ENCODE measurements at regions not wholly inside any gene's neighbourhood (a gene's known extent, or its start where the extent isn't known, plus 50 kb on each side); places are given as distances from the start of the nearest gene placed in this dataset.
"Not testable (repeated sequence)": the region's sequence is repeated elsewhere in the genome, so short reads cannot be mapped to it uniquely, and the experiment has no call there.

- H3K4me1 ChIP-seq (ENCODE audit: control insufficient read depth, insufficient read depth, low read length); H3K4me3 ChIP-seq (ENCODE audit: low read length); H3K36me3 ChIP-seq (ENCODE audit: control insufficient read depth, insufficient read depth, low read length, severe bottlenecking); H3K9me3 ChIP-seq (ENCODE audit: control insufficient read depth, low read length); DNase-seq (ENCODE audit: low read depth); H3K27me3 ChIP-seq (replicated peaks; ENCODE audit: control insufficient read depth, insufficient read depth, low read length); H3K9ac ChIP-seq (ENCODE audit: low read length): not testable (repeated sequence)
These were observed 824.7 kb downstream of the LRRTM4 start for GRCh38 chr2:76697439-76697838.

- no peak overlapping the region for H3K4me3 ChIP-seq (ENCODE audit: low read length)
- H3K9me3 ChIP-seq (ENCODE audit: control insufficient read depth, low read length), result no peaks in the 10 kb centered on the region
- no peaks in the 10 kb centered on the region for H3K36me3 ChIP-seq (ENCODE audit: control insufficient read depth, insufficient read depth, low read length, severe bottlenecking)
- no peaks in the 10 kb centered on the region for H3K27me3 ChIP-seq (replicated peaks; ENCODE audit: control insufficient read depth, insufficient read depth, low read length)
- DNase-seq (ENCODE audit: low read depth), result no peak
- H3K4me1 ChIP-seq (ENCODE audit: control insufficient read depth, insufficient read depth, low read length), result no peaks in the 10 kb centered on the region
- H3K9ac ChIP-seq (ENCODE audit: low read length), result no peak overlapping the region
These were observed 829.3 kb downstream of the LRRTM4 start for GRCh38 chr2:76692908-76693307.

- no peak for DNase-seq (ENCODE audit: low read depth)
- no peak overlapping the region for H3K4me3 ChIP-seq (ENCODE audit: low read length)
- H3K9ac ChIP-seq (ENCODE audit: low read length), result no peak overlapping the region
- H3K27me3 ChIP-seq (replicated peaks; ENCODE audit: control insufficient read depth, insufficient read depth, low read length), result no peaks in the 10 kb centered on the region
- no peaks in the 10 kb centered on the region for H3K4me1 ChIP-seq (ENCODE audit: control insufficient read depth, insufficient read depth, low read length)
- H3K9me3 ChIP-seq (ENCODE audit: control insufficient read depth, low read length), result peaks cover 4% of the 10 kb centered on the region
- no peaks in the 10 kb centered on the region for H3K36me3 ChIP-seq (ENCODE audit: control insufficient read depth, insufficient read depth, low read length, severe bottlenecking)
These were observed 833.4 kb downstream of the LRRTM4 start for GRCh38 chr2:76688732-76689131.

GRCh38 chr2:76687923-76688322 is 834.3 kb downstream of the LRRTM4 start:
- Histone ChIP-seq H3K27me3 (replicated peaks; ENCODE audit: control insufficient read depth, insufficient read depth, low read length) (no peaks in the 10 kb centered on the region), H3K9ac (ENCODE audit: low read length) (no peak overlapping the region), H3K4me3 (ENCODE audit: low read length) (no peak overlapping the region), H3K36me3 (ENCODE audit: control insufficient read depth, insufficient read depth, low read length, severe bottlenecking) (no peaks in the 10 kb centered on the region), H3K4me1 (ENCODE audit: control insufficient read depth, insufficient read depth, low read length) (no peaks in the 10 kb centered on the region), H3K9me3 (ENCODE audit: control insufficient read depth, low read length) (peaks cover 4% of the 10 kb centered on the region)
- DNase-seq (ENCODE audit: low read depth), result no peak

- no peak for DNase-seq (ENCODE audit: low read depth)
- no peaks in the 10 kb centered on the region for H3K36me3 ChIP-seq (ENCODE audit: control insufficient read depth, insufficient read depth, low read length, severe bottlenecking)
- H3K27me3 ChIP-seq (replicated peaks; ENCODE audit: control insufficient read depth, insufficient read depth, low read length), result no peaks in the 10 kb centered on the region
- H3K9ac ChIP-seq (ENCODE audit: low read length), result no peak overlapping the region
- no peaks in the 10 kb centered on the region for H3K4me1 ChIP-seq (ENCODE audit: control insufficient read depth, insufficient read depth, low read length)
- H3K4me3 ChIP-seq (ENCODE audit: low read length), result no peak overlapping the region
- peaks cover 4% of the 10 kb centered on the region for H3K9me3 ChIP-seq (ENCODE audit: control insufficient read depth, low read length)
These were observed 837.4 kb downstream of the LRRTM4 start for GRCh38 chr2:76684756-76685155.

- Histone ChIP-seq H3K4me3 (ENCODE audit: low read length) (no peak overlapping the region), H3K9me3 (ENCODE audit: control insufficient read depth, low read length) (no peaks in the 10 kb centered on the region), H3K4me1 (ENCODE audit: control insufficient read depth, insufficient read depth, low read length) (no peaks in the 10 kb centered on the region), H3K9ac (ENCODE audit: low read length) (no peak overlapping the region), H3K36me3 (ENCODE audit: control insufficient read depth, insufficient read depth, low read length, severe bottlenecking) (no peaks in the 10 kb centered on the region), H3K27me3 (replicated peaks; ENCODE audit: control insufficient read depth, insufficient read depth, low read length) (no peaks in the 10 kb centered on the region)
- no peak for DNase-seq (ENCODE audit: low read depth)
These were observed 843.2 kb downstream of the LRRTM4 start for GRCh38 chr2:76679025-76679396.

GRCh38 chr2:76678383-76679024 is 843.7 kb downstream of the LRRTM4 start:
- Histone ChIP-seq H3K9ac (ENCODE audit: low read length) (no peak overlapping the region), H3K36me3 (ENCODE audit: control insufficient read depth, insufficient read depth, low read length, severe bottlenecking) (no peaks in the 10 kb centered on the region), H3K9me3 (ENCODE audit: control insufficient read depth, low read length) (no peaks in the 10 kb centered on the region), H3K4me3 (ENCODE audit: low read length) (no peak overlapping the region), H3K4me1 (ENCODE audit: control insufficient read depth, insufficient read depth, low read length) (no peaks in the 10 kb centered on the region), H3K27me3 (replicated peaks; ENCODE audit: control insufficient read depth, insufficient read depth, low read length) (no peaks in the 10 kb centered on the region)
- DNase-seq (ENCODE audit: low read depth), result no peak

GRCh38 chr2:76675212-76675611 is 847.0 kb downstream of the LRRTM4 start:
- no peak for DNase-seq (ENCODE audit: low read depth)
- no peaks in the 10 kb centered on the region for H3K9me3 ChIP-seq (ENCODE audit: control insufficient read depth, low read length)
- H3K9ac ChIP-seq (ENCODE audit: low read length), result no peak overlapping the region
- H3K4me3 ChIP-seq (ENCODE audit: low read length), result no peak overlapping the region
- H3K27me3 ChIP-seq (replicated peaks; ENCODE audit: control insufficient read depth, insufficient read depth, low read length), result no peaks in the 10 kb centered on the region
- H3K4me1 ChIP-seq (ENCODE audit: control insufficient read depth, insufficient read depth, low read length), result no peaks in the 10 kb centered on the region
- H3K36me3 ChIP-seq (ENCODE audit: control insufficient read depth, insufficient read depth, low read length, severe bottlenecking), result no peaks in the 10 kb centered on the region

- H3K4me3 ChIP-seq (ENCODE audit: low read length), result no peak overlapping the region
- H3K36me3 ChIP-seq (ENCODE audit: control insufficient read depth, insufficient read depth, low read length, severe bottlenecking), result no peaks in the 10 kb centered on the region
- no peaks in the 10 kb centered on the region for H3K9me3 ChIP-seq (ENCODE audit: control insufficient read depth, low read length)
- no peaks in the 10 kb centered on the region for H3K4me1 ChIP-seq (ENCODE audit: control insufficient read depth, insufficient read depth, low read length)
- DNase-seq (ENCODE audit: low read depth), result no peak
- no peak overlapping the region for H3K9ac ChIP-seq (ENCODE audit: low read length)
- H3K27me3 ChIP-seq (replicated peaks; ENCODE audit: control insufficient read depth, insufficient read depth, low read length), result no peaks in the 10 kb centered on the region
These were observed 849.4 kb downstream of the LRRTM4 start for GRCh38 chr2:76672798-76673197.

GRCh38 chr2:76669966-76670465 is 852.2 kb downstream of the LRRTM4 start:
- Histone ChIP-seq H3K4me1 (ENCODE audit: control insufficient read depth, insufficient read depth, low read length) (no peaks in the 10 kb centered on the region), H3K36me3 (ENCODE audit: control insufficient read depth, insufficient read depth, low read length, severe bottlenecking) (no peaks in the 10 kb centered on the region), H3K4me3 (ENCODE audit: low read length) (no peak overlapping the region), H3K9me3 (ENCODE audit: control insufficient read depth, low read length) (no peaks in the 10 kb centered on the region), H3K27me3 (replicated peaks; ENCODE audit: control insufficient read depth, insufficient read depth, low read length) (no peaks in the 10 kb centered on the region), H3K9ac (ENCODE audit: low read length) (no peak overlapping the region)
- DNase-seq (ENCODE audit: low read depth), result no peak

GRCh38 chr2:76668279-76668678 is 853.9 kb downstream of the LRRTM4 start:
- no peak overlapping the region for H3K9ac ChIP-seq (ENCODE audit: low read length)
- H3K4me3 ChIP-seq (ENCODE audit: low read length), result no peak overlapping the region
- H3K9me3 ChIP-seq (ENCODE audit: control insufficient read depth, low read length), result no peaks in the 10 kb centered on the region

GRCh38 chr2:76667821-76668271 is 854.3 kb downstream of the LRRTM4 start:
- Histone ChIP-seq H3K27me3 (replicated peaks; ENCODE audit: control insufficient read depth, insufficient read depth, low read length) (no peaks in the 10 kb centered on the region), H3K4me3 (ENCODE audit: low read length) (no peak overlapping the region), H3K4me1 (ENCODE audit: control insufficient read depth, insufficient read depth, low read length) (no peaks in the 10 kb centered on the region), H3K36me3 (ENCODE audit: control insufficient read depth, insufficient read depth, low read length, severe bottlenecking) (no peaks in the 10 kb centered on the region), H3K9ac (ENCODE audit: low read length) (no peak overlapping the region), H3K9me3 (ENCODE audit: control insufficient read depth, low read length) (no peaks in the 10 kb centered on the region)
- no peak for DNase-seq (ENCODE audit: low read depth)

More at GRCh38 chr2:76668279-76668678, 853.9 kb downstream of the LRRTM4 start:
- no peak for DNase-seq (ENCODE audit: low read depth)
- Histone ChIP-seq H3K4me1 (ENCODE audit: control insufficient read depth, insufficient read depth, low read length) (no peaks in the 10 kb centered on the region), H3K36me3 (ENCODE audit: control insufficient read depth, insufficient read depth, low read length, severe bottlenecking) (no peaks in the 10 kb centered on the region), H3K27me3 (replicated peaks; ENCODE audit: control insufficient read depth, insufficient read depth, low read length) (no peaks in the 10 kb centered on the region)

Measured in adipocyte (in vitro differentiated cells).